Left lung (tissue), 4 donors: ENCODE measurements at regions not wholly inside any gene's neighbourhood (a gene's known extent, or its start where the extent isn't known, plus 50 kb on each side); places are given as distances from the start of the nearest gene placed in this dataset.

ENCODE experiments used
- ATAC-seq: fragments of 200-7000 bp; cut with Tn5 transposase; one replicate; pipeline ENCODE4 v1.9.1; 2020; ENCODE audit warnings: moderate library complexity
- DNase-seq, 4 donors: peaks; one replicate each; pipeline ENCODE4 v3.0.0-alpha.2; 2013 to 2020
- H3K27ac ChIP-seq, 2 donors: fragments of 200-600 bp; sonication (generic) in 1 of 2; one replicate each; pipeline versions ENCODE4 v1.5.0 to v1.8.0; 2020 to 2021
- H3K27me3 ChIP-seq, 2 donors: fragments of 200-600 bp; sonication (generic) in 1 of 2; one replicate each; pipeline versions ENCODE4 v1.5.0 to v1.8.0; 2020 to 2021
- H3K36me3 ChIP-seq, 2 donors: fragments of 200-600 bp; sonication (generic) in 1 of 2; one replicate each; pipeline versions ENCODE4 v1.5.0 to v1.8.0; 2020 to 2021
- H3K4me1 ChIP-seq, 2 donors: fragments of 200-600 bp; one replicate each; pipeline ENCODE4 v1.8.0; 2021
- H3K4me3 ChIP-seq, 2 donors: fragments of 200-600 bp; sonication (generic) in 1 of 2; one replicate each; pipeline versions ENCODE4 v1.5.0 to v1.8.0; 2020 to 2021; ENCODE audit warnings: mild to moderate bottlenecking in 1 of 2
- H3K9me3 ChIP-seq, 2 donors: fragments of 200-600 bp; sonication (generic) in 1 of 2; one replicate each; pipeline versions ENCODE4 v1.5.0 to v1.8.0; 2020 to 2021
- intact Hi-C, 2 donors: fragments of 100-400 bp; cut with DNase I; formaldehyde crosslinking; loops; one replicate each; pipeline versions ENCODE4 v1.11.2 to v1.14.2; 2022
- TF ChIP-seq, protein P1 (sequence below), 2 donors: fragments of 200-600 bp; sonication (generic) in 1 of 2; IDR thresholded peaks; one replicate each; pipeline versions ENCODE4 v1.5.0 to v1.8.0; 2021; ENCODE audit warnings: antibody characterized with exemption in 2 of 2
- donor health status: DM: no; HTN: yes; CAD: no.
- donor health status: DM: no; HTN: no; CAD: no.

- no peaks in the 10 kb centered on the region for H3K4me1 ChIP-seq
- H3K27me3 ChIP-seq: no peaks in the 10 kb centered on the region
- TF ChIP-seq, protein P1, sequence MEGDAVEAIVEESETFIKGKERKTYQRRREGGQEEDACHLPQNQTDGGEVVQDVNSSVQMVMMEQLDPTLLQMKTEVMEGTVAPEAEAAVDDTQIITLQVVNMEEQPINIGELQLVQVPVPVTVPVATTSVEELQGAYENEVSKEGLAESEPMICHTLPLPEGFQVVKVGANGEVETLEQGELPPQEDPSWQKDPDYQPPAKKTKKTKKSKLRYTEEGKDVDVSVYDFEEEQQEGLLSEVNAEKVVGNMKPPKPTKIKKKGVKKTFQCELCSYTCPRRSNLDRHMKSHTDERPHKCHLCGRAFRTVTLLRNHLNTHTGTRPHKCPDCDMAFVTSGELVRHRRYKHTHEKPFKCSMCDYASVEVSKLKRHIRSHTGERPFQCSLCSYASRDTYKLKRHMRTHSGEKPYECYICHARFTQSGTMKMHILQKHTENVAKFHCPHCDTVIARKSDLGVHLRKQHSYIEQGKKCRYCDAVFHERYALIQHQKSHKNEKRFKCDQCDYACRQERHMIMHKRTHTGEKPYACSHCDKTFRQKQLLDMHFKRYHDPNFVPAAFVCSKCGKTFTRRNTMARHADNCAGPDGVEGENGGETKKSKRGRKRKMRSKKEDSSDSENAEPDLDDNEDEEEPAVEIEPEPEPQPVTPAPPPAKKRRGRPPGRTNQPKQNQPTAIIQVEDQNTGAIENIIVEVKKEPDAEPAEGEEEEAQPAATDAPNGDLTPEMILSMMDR (IDR thresholded peaks at IDR 0.05): no peak
- peak in 2 of 4 donors; percentile 20 to 60 for DNase-seq
- H3K4me3 ChIP-seq: no peak overlapping the region
- no peaks in the 10 kb centered on the region for H3K9me3 ChIP-seq
- H3K27ac ChIP-seq: no peak overlapping the region
- H3K36me3 ChIP-seq: no peaks in the 10 kb centered on the region
- ATAC-seq: no peak
- intact Hi-C loops: no loop called here
Observed at GRCh38 chr20:52677216-52677615, 294.9 kb upstream of the TSHZ2 start.

DNA sequence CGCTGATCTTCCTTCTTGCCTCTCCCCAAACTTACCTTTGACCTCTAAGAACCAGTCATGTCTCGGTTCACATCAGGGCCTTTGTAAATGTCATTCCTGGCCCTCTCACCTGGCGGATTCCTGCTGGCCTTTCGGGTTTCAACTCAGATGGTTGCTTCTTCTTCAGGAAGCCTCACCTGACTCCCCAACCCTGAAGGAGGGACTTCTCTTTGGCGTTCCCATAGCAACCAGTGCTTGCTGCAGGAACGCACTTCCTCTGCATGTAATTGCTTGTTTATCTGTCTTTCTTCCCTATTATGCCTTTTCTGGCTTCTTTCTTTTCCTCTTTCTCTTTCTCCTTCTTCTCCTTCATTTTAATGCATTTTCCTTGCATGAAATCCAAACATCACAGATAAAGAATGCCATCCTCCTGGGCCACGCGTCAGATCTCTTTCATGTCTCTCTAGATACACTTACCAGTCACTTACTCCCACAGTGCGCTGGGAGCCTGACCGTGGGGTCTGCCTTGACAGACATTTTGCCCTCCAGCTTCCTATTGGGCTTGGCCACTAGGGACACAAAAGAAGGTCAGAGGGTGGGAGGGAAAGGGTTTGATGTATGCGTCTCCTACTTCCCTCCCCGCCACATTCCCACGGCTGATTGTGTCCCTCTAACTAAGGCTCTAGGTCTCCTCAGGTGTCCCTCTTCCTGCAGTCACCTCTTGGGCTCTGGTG lies 295.7 kb upstream of the TSHZ2 start:
- TF ChIP-seq, protein P1 (IDR thresholded peaks at IDR 0.05): no peak
- Histone ChIP-seq H3K36me3 (no peaks in the 10 kb centered on the region), H3K9me3 (no peaks in the 10 kb centered on the region), H3K27ac (no peak overlapping the region), H3K27me3 (no peaks in the 10 kb centered on the region), H3K4me3 (no peak overlapping the region), H3K4me1 (no peaks in the 10 kb centered on the region)
- ATAC-seq (no peak), DNase-seq (no peak)
- intact Hi-C loops: no loop called here

GRCh38 chr20:52675375-52675774 lies 296.8 kb upstream of the TSHZ2 start:
- ATAC-seq (no peak), DNase-seq (peak in 1 of 4 donors; percentile 26)
- Histone ChIP-seq H3K4me3 (no peak overlapping the region), H3K9me3 (no peaks in the 10 kb centered on the region), H3K27ac (no peak overlapping the region), H3K36me3 (no peaks in the 10 kb centered on the region), H3K4me1 (no peaks in the 10 kb centered on the region), H3K27me3 (peaks cover 0 to 3% of the 10 kb centered on the region in 2 donors)
- intact Hi-C loops: no loop called here
- TF ChIP-seq, protein P1 (IDR thresholded peaks at IDR 0.05): no peak

GRCh38 chr20:52668626-52669025 lies 303.5 kb upstream of the TSHZ2 start:
- Histone ChIP-seq H3K4me3 (no peak overlapping the region), H3K27ac (no peak overlapping the region), H3K36me3 (no peaks in the 10 kb centered on the region), H3K9me3 (no peaks in the 10 kb centered on the region), H3K27me3 (peaks cover 0 to 8% of the 10 kb centered on the region in 2 donors), H3K4me1 (no peaks in the 10 kb centered on the region)
- no peak for DNase-seq
- intact Hi-C loops: no loop called here
- ATAC-seq: no peak
- TF ChIP-seq, protein P1 (IDR thresholded peaks at IDR 0.05): no peak

- intact Hi-C loops: no loop called here
- TF ChIP-seq, protein P1 (IDR thresholded peaks at IDR 0.05): no peak
- no peaks in the 10 kb centered on the region for H3K9me3 ChIP-seq
- H3K4me3 ChIP-seq: no peak overlapping the region
- no peak for ATAC-seq
- H3K27ac ChIP-seq: no peak overlapping the region
- peaks cover 0 to 8% of the 10 kb centered on the region in 2 donors for H3K27me3 ChIP-seq
- no peaks in the 10 kb centered on the region for H3K4me1 ChIP-seq
- DNase-seq: no peak
- H3K36me3 ChIP-seq: no peaks in the 10 kb centered on the region
Observed at GRCh38 chr20:52667358-52667757, 304.8 kb upstream of the TSHZ2 start.
